SK-N-SH (cell line): ENCODE measurements at regions not wholly inside any gene's neighbourhood (a gene's known extent, or its start where the extent isn't known, plus 50 kb on each side); places are given as distances from the start of the nearest gene placed in this dataset.

Experiments
- CTCF ChIA-PET: fragments of 300-600, 350-600 bp; formaldehyde crosslinking; extraction: SDS; loops from one replicate; lab custom pipeline; 2021; lab: Yijun Ruan, JAX
- POLR2A ChIA-PET: fragments of 350-600 bp; sonication (Branson Sonifier 250); formaldehyde crosslinking; extraction: SDS; loops from one replicate; lab custom pipeline; 2020; ENCODE audit warnings: antibody characterized with exemption, inconsistent platforms; lab: Yijun Ruan, JAX
- DNase-seq: peaks from one replicate; pipeline ENCODE4 v3.0.0; 2012
- H2AFZ ChIP-seq: fragments of 200-600 bp; sonication (generic); 2 replicates; pipeline ENCODE4 v1.8.1; 2016; ENCODE audit warnings: antibody characterized with exemption, mild to moderate bottlenecking, low read depth
- H3F3A ChIP-seq: fragments of 200-600 bp; sonication (generic); replicated peaks from 2 replicates; pipeline ENCODE3; 2016; ENCODE audit warnings: antibody characterized with exemption, mild to moderate bottlenecking; ENCODE audit not compliant: insufficient read depth
- H3K27ac ChIP-seq, 2 experiments: fragments of 200-500 bp in 1 of 2; fragments of 200-600 bp in 1 of 2; sonication (Bioruptor generic) in 1 of 2; sonication (generic), shearing (Covaris generic) in 1 of 2; 2 replicates each; pipeline versions ENCODE4 v1.5.1 to v1.6.1; 2014 to 2016; ENCODE audit warnings: low read depth in 2 of 2, inconsistent platforms in 1 of 2, low read length in 1 of 2, mild to moderate bottlenecking in 1 of 2, mixed read lengths in 1 of 2
- H3K27me3 ChIP-seq: fragments of 200-600 bp; sonication (generic), shearing (Covaris generic); 2 replicates; pipeline ENCODE4 v1.6.1; 2016; ENCODE audit warnings: mixed run types; ENCODE audit not compliant: insufficient read depth
- H3K36me3 ChIP-seq, 2 experiments: fragments of 200-500 bp in 1 of 2; fragments of 200-600 bp in 1 of 2; sonication (Bioruptor generic) in 1 of 2; sonication (generic) in 1 of 2; replicated peaks in 1 of 2; 2 replicates each; pipeline versions ENCODE3 to v1.5.1; 2014 to 2016; ENCODE audit warnings: low read length in 1 of 2, mild to moderate bottlenecking in 1 of 2; ENCODE audit not compliant: insufficient read depth in 2 of 2, control insufficient read depth in 1 of 2
- H3K4me1 ChIP-seq, 2 experiments: fragments of 200-500 bp in 1 of 2; fragments of 200-600 bp in 1 of 2; sonication (Bioruptor generic) in 1 of 2; sonication (generic), shearing (Covaris generic) in 1 of 2; 2 replicates each; pipeline versions ENCODE4 v1.5.1 to v1.6.1; 2014 to 2016; ENCODE audit warnings: low read depth in 1 of 2, low read length in 1 of 2, mixed run types in 1 of 2; ENCODE audit not compliant: insufficient read depth in 2 of 2, control insufficient read depth in 1 of 2
- H3K4me2 ChIP-seq: fragments of 200-600 bp; sonication (generic), shearing (Covaris generic); 2 replicates; pipeline ENCODE4 v1.6.1; 2017; ENCODE audit warnings: mixed run types
- H3K4me3 ChIP-seq, 2 experiments: fragments of 200-500 bp in 1 of 2; fragments of 200-600 bp in 1 of 2; sonication (Bioruptor generic) in 1 of 2; sonication (generic), shearing (Covaris generic) in 1 of 2; 2 replicates each; pipeline versions ENCODE4 v1.5.1 to v1.8.1; 2014 to 2016; ENCODE audit warnings: low read depth in 2 of 2, inconsistent platforms in 1 of 2, low read length in 1 of 2, mild to moderate bottlenecking in 1 of 2, mixed read lengths in 1 of 2, moderate library complexity in 1 of 2
- H3K79me2 ChIP-seq: fragments of 200-600 bp; sonication (generic); 2 replicates; pipeline ENCODE4 v1.8.1; 2017; ENCODE audit warnings: mild to moderate bottlenecking; ENCODE audit not compliant: insufficient read depth
- H3K9ac ChIP-seq: fragments of 200-600 bp; sonication (generic); 2 replicates; pipeline ENCODE4 v1.6.1; 2017; ENCODE audit warnings: mixed run types
- H3K9me2 ChIP-seq: fragments of 200-600 bp; sonication (generic); 2 replicates; pipeline ENCODE4 v1.6.1; 2017; ENCODE audit warnings: mixed run types
- H3K9me3 ChIP-seq: fragments of 200-600 bp; sonication (generic); 2 replicates; pipeline ENCODE4 v1.6.1; 2017; ENCODE audit warnings: mixed run types, mild to moderate bottlenecking, moderate library complexity
- H4K20me1 ChIP-seq: fragments of 200-600 bp; sonication (generic); 2 replicates; pipeline ENCODE4 v1.6.1; 2017; ENCODE audit warnings: mild to moderate bottlenecking, mixed run types; ENCODE audit not compliant: insufficient read depth
- CTCF ChIP-seq: fragments of 200-600 bp; sonication (generic); IDR thresholded peaks from 2 replicates; pipeline ENCODE4 v1.6.1; 2017; ENCODE audit warnings: antibody characterized with exemption, mild to moderate bottlenecking, moderate library complexity
- EZH2phosphoT487 ChIP-seq: fragments of 200-600 bp; sonication (generic); IDR thresholded peaks from 2 replicates; pipeline ENCODE4 v1.6.1; 2017; ENCODE audit warnings: low read depth, mixed run types, mild to moderate bottlenecking, antibody characterized with exemption, moderate library complexity, borderline replicate concordance
- GABPA ChIP-seq: IDR thresholded peaks from 2 replicates; pipeline ENCODE4 v1.4.0; 2012; ENCODE audit warnings: low read depth, mild to moderate bottlenecking
- GATA2 ChIP-seq: sonication (generic); formaldehyde crosslinking; IDR thresholded peaks from 2 replicates; pipeline ENCODE4 v1.5.0; 2020; ENCODE audit warnings: mild to moderate bottlenecking, missing genetic modification reagents
- JUND ChIP-seq: IDR thresholded peaks from 2 replicates; pipeline ENCODE4 v1.4.0; 2012
- MEF2A ChIP-seq: IDR thresholded peaks from 2 replicates; pipeline ENCODE4 v1.4.0; 2012; ENCODE audit warnings: low read depth, borderline replicate concordance
- MXI1 ChIP-seq: IDR thresholded peaks from 2 replicates; pipeline ENCODE4 v1.6.1; 2012; ENCODE audit warnings: mild to moderate bottlenecking, low read depth, low read length, improper control_type of control experiment
- NRF1 ChIP-seq: IDR thresholded peaks from 2 replicates; pipeline ENCODE4 v1.6.1; 2012; ENCODE audit warnings: low read depth, mild to moderate bottlenecking, low read length
- PBX3 ChIP-seq: IDR thresholded peaks from 2 replicates; pipeline ENCODE4; 2012
- POLR2AphosphoS5 ChIP-seq: IDR thresholded peaks from 2 replicates; pipeline ENCODE4 v1.6.1; 2012; ENCODE audit warnings: low read depth, low read length
- RFX5 ChIP-seq: IDR thresholded peaks from 2 replicates; pipeline ENCODE4 v1.6.1; 2012; ENCODE audit warnings: mild to moderate bottlenecking, improper control_type of control experiment, low read length
- RXRA ChIP-seq: IDR thresholded peaks from 2 replicates; pipeline ENCODE4 v1.4.0; 2012; ENCODE audit warnings: low read depth, mild to moderate bottlenecking, borderline replicate concordance
- TAF1 ChIP-seq: IDR thresholded peaks from 2 replicates; pipeline ENCODE4 v1.6.1; 2012; ENCODE audit warnings: low read depth, mild to moderate bottlenecking, low read length, moderate library complexity, borderline replicate concordance
- TCF12 ChIP-seq: IDR thresholded peaks from 2 replicates; pipeline ENCODE4 v1.4.0; 2012
- TEAD4 ChIP-seq: IDR thresholded peaks from 2 replicates; pipeline ENCODE4 v1.4.0; 2012; ENCODE audit warnings: mild to moderate bottlenecking, borderline replicate concordance; ENCODE audit not compliant: insufficient read depth
- ZBTB33 ChIP-seq: IDR thresholded peaks from 2 replicates; pipeline ENCODE4 v1.4.0; 2012; ENCODE audit warnings: low read depth, borderline replicate concordance
- WGBS: methylation state at CpG from one replicate; pipeline ENCODE4 v1.1.6; 2017; ENCODE audit warnings: low lambda C conversion rate; 5-methylcytosine and 5-hydroxymethylcytosine counted together

- Histone ChIP-seq H3K27ac (no peak overlapping the region; a peak in 1 of 4 replicates), H3K9ac (no peak overlapping the region), H3K4me1 (peaks cover 0 to 34% of the 10 kb centered on the region in 2 experiments; a peak in 2 of 4 replicates), H3K36me3 (no peaks in the 10 kb centered on the region), H4K20me1 (no peaks in the 10 kb centered on the region), H3K9me2 (no peaks in the 10 kb centered on the region), H3F3A (no peaks in the 10 kb centered on the region), H3K9me3 (no peaks in the 10 kb centered on the region), H3K27me3 (no peaks in the 10 kb centered on the region), H2AFZ (no peak overlapping the region), H3K4me3 (no peak overlapping the region), H3K79me2 (no peaks in the 10 kb centered on the region), H3K4me2 (no peak overlapping the region)
- POLR2A ChIA-PET = no interaction called here
- CTCF ChIA-PET = interaction anchor here (0.8 to 3.9 kb wide), 4 partner anchors 9 to 1517 kb away, joined by 3 to 23 read pairs (median 4); no protein-coding TSS in a partner anchor
- 10% methylated on average over 6 of the region's 6 CpGs for WGBS
- TF ChIP-seq POLR2AphosphoS5 (no peak), RFX5 (no peak), RXRA (no peak), GABPA (no peak), MEF2A (no peak), GATA2 (no peak), MXI1 (no peak), EZH2phosphoT487 (no peak), JUND (no peak), TAF1 (no peak), NRF1 (no peak), TEAD4 (no peak), TCF12 (no peak), PBX3 (no peak), CTCF (no peak)
- DNase-seq = no peak
Measured at GRCh38 chr2:18124116-18124835, 245.8 kb downstream of the KCNS3 start.

GRCh38 chr2:18123577-18123976 lies 245.1 kb downstream of the KCNS3 start:
- no peak overlapping the region for H3K9ac ChIP-seq
- no peak for TF ChIP-seq ZBTB33
- no peak for TF ChIP-seq RXRA
- TF ChIP-seq EZH2phosphoT487 = no peak
- TF ChIP-seq GATA2 = no peak
- H3F3A ChIP-seq = no peaks in the 10 kb centered on the region
- H3K27me3 ChIP-seq = no peaks in the 10 kb centered on the region
- ChIA-PET POLR2A (no interaction called here), CTCF (interaction anchor here (0.7 to 3.9 kb wide), 3 partner anchors 25 to 272 kb away, joined by 4 to 23 read pairs (median 5); no protein-coding TSS in a partner anchor)
- DNase-seq = no peak
- H2AFZ ChIP-seq = no peak overlapping the region
- H3K4me3 ChIP-seq = no peak overlapping the region
- no peaks in the 10 kb centered on the region for H3K36me3 ChIP-seq
- H3K9me3 ChIP-seq = no peaks in the 10 kb centered on the region
- H4K20me1 ChIP-seq = no peaks in the 10 kb centered on the region
- H3K9me2 ChIP-seq = no peaks in the 10 kb centered on the region
- peaks cover 0 to 34% of the 10 kb centered on the region in 2 experiments; a peak in 2 of 4 replicates for H3K4me1 ChIP-seq
- no peaks in the 10 kb centered on the region for H3K79me2 ChIP-seq
- WGBS = 0% methylated on average over 3 of the region's 3 CpGs
- H3K4me2 ChIP-seq = no peak overlapping the region
- peak overlapping the region in 1 of 2 experiments; percentile 68; a peak in 2 of 4 replicates for H3K27ac ChIP-seq
